Breast epithelium (tissue), 3 donors: ENCODE measurements at regions not wholly inside any gene's neighbourhood (a gene's known extent, or its start where the extent isn't known, plus 50 kb on each side); places are given as distances from the start of the nearest gene placed in this dataset.

Experiments
- CTCF ChIP-seq, 3 donors: fragments of 450-650 bp; IDR thresholded peaks; one replicate each; pipeline ENCODE4 v1.5.1; 2016 to 2017; ENCODE audit warnings: antibody characterized with exemption in 3 of 3, mild to moderate bottlenecking in 3 of 3, moderate library complexity in 3 of 3
- POLR2A ChIP-seq: fragments of 450-650 bp; IDR thresholded peaks from one replicate; pipeline ENCODE4 v1.6.1; 2016; ENCODE audit warnings: antibody characterized with exemption, mild to moderate bottlenecking, moderate library complexity

GRCh38 chr9:16202221-16202620 lies 649.4 kb downstream of the CCDC171 start:
- TF ChIP-seq CTCF (IDR thresholded peaks at IDR 0.05) (no peak), POLR2A (no peak)
